A204.1 (cell line): ENCODE measurements at regions not wholly inside any gene's neighbourhood (a gene's known extent, or its start where the extent isn't known, plus 50 kb on each side); places are given as distances from the start of the nearest gene placed in this dataset.

Source experiments
- FAIRE-seq: peaks from 2 replicates; lab custom pipeline; 2012; peaks lifted over from hg19 to GRCh38; lab: Jason Lieb, UNC

- no peak for FAIRE-seq
These were observed 87.2 kb upstream of the SOX5 start for GRCh38 chr12:24036438-24037216.

- no peak for FAIRE-seq
These were observed 85.4 kb upstream of the SOX5 start for GRCh38 chr12:24034894-24035293.

GRCh38 chr12:24034160-24034559, 84.7 kb upstream of the SOX5 start:
- no peak for FAIRE-seq

- no peak for FAIRE-seq
These were observed 77.9 kb upstream of the SOX5 start for GRCh38 chr12:24027352-24027751.

GRCh38 chr12:24025153-24025798, 75.8 kb upstream of the SOX5 start:
- no peak for FAIRE-seq

GRCh38 chr12:24023081-24023480, 73.6 kb upstream of the SOX5 start:
- no peak for FAIRE-seq

- FAIRE-seq: no peak
These were observed 71.7 kb upstream of the SOX5 start for GRCh38 chr12:24021164-24021502.

- no peak for FAIRE-seq
These were observed 71.1 kb upstream of the SOX5 start for GRCh38 chr12:24020397-24021163.

GRCh38 chr12:24015833-24016160, 66.3 kb upstream of the SOX5 start:
- FAIRE-seq: no peak

GRCh38 chr12:24014915-24015832, 65.7 kb upstream of the SOX5 start:
- no peak for FAIRE-seq

- FAIRE-seq: no peak
These were observed 64.8 kb upstream of the SOX5 start for GRCh38 chr12:24014240-24014639.

- no peak for FAIRE-seq
These were observed 63.1 kb upstream of the SOX5 start for GRCh38 chr12:24012528-24012927.

- FAIRE-seq: no peak
These were observed 62.5 kb upstream of the SOX5 start for GRCh38 chr12:24011927-24012507.

GRCh38 chr12:24008166-24008565, 58.7 kb upstream of the SOX5 start:
- FAIRE-seq: no peak
